ENCODE measurements at regions not wholly inside any gene's neighbourhood (a gene's known extent, or its start where the extent isn't known, plus 50 kb on each side); places are given as distances from the start of the nearest gene placed in this dataset.
"Not testable (repeated sequence)": the region's sequence is repeated elsewhere in the genome, so short reads cannot be mapped to it uniquely, and the experiment has no call there.

- Histone ChIP-seq H2AFZ (ENCODE audit: low read depth, low read length) (no peak overlapping the region), H3K4me3 (ENCODE audit: low read length) (no peak overlapping the region), H3K36me3 (ENCODE audit: insufficient read depth, low read length) (no peaks in the 10 kb centered on the region), H3K9me3 (ENCODE audit: low read length) (no peaks in the 10 kb centered on the region), H3K27me3 (ENCODE audit: insufficient read depth, low read length) (no peaks in the 10 kb centered on the region), H3K4me1 (ENCODE audit: insufficient read depth, low read length) (peaks cover 3% of the 10 kb centered on the region)
Observed at GRCh38 chr9:85487872-85488271, 253.9 kb downstream of the AGTPBP1 start.

DNA sequence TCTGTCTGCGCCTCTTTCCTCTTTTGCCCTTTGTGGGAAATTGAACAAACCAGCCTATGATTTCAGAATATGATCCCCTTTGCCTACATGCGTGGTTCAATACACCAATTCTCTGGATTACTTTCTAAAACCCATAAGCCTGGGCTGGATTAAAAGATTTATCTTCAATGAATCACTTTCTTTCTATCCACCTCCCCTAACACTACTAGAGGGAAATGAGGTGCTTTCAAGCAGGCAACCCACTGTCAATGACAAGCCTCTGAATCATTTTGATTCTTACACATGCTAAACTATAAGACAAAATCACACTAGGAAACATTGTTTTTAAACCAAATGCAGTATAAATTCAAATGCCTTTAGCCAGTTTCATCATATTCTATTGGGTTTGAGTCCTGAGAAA lies 257.5 kb downstream of the AGTPBP1 start:
- Histone ChIP-seq H2AFZ (ENCODE audit: low read depth, low read length) (no peak overlapping the region), H3K4me1 (ENCODE audit: insufficient read depth, low read length) (peaks cover 3% of the 10 kb centered on the region), H3K36me3 (ENCODE audit: insufficient read depth, low read length) (no peaks in the 10 kb centered on the region), H3K27me3 (ENCODE audit: insufficient read depth, low read length) (no peaks in the 10 kb centered on the region), H3K9me3 (ENCODE audit: low read length) (no peaks in the 10 kb centered on the region), H3K4me3 (ENCODE audit: low read length) (no peak overlapping the region)

GRCh38 chr9:85483208-85483607 lies 258.5 kb downstream of the AGTPBP1 start:
- H3K4me3 ChIP-seq (ENCODE audit: low read length) = no peak overlapping the region
- H3K4me1 ChIP-seq (ENCODE audit: insufficient read depth, low read length) = peaks cover 3% of the 10 kb centered on the region
- no peak overlapping the region for H2AFZ ChIP-seq (ENCODE audit: low read depth, low read length)
- no peaks in the 10 kb centered on the region for H3K36me3 ChIP-seq (ENCODE audit: insufficient read depth, low read length)
- H3K27me3 ChIP-seq (ENCODE audit: insufficient read depth, low read length) = no peaks in the 10 kb centered on the region
- H3K9me3 ChIP-seq (ENCODE audit: low read length) = no peaks in the 10 kb centered on the region

GRCh38 chr9:85479305-85479704 lies 262.4 kb downstream of the AGTPBP1 start:
- H3K4me3 ChIP-seq (ENCODE audit: low read length) = no peak overlapping the region
- peaks cover 3% of the 10 kb centered on the region for H3K9me3 ChIP-seq (ENCODE audit: low read length)
- no peak overlapping the region for H2AFZ ChIP-seq (ENCODE audit: low read depth, low read length)
- H3K36me3 ChIP-seq (ENCODE audit: insufficient read depth, low read length) = no peaks in the 10 kb centered on the region
- H3K4me1 ChIP-seq (ENCODE audit: insufficient read depth, low read length) = no peaks in the 10 kb centered on the region
- no peaks in the 10 kb centered on the region for H3K27me3 ChIP-seq (ENCODE audit: insufficient read depth, low read length)

DNA sequence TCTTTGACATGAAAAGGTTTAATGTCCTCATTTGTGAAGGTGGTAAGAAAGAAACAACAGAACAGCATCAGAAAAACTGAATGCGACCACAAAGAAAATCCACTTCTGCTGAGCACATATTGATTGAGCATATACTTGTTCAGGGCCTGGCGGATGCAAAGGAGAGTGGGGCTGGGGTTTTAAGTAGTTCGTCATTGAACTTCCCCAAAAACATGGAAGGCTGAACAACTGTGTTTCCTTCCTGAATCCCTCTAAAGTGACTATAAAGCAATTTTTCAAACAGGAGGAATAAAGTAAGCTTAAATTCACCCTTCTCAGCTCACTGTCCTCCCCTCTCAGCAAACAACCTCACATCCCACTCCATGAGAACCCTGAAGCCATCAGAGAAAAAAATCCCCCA lies 262.9 kb downstream of the AGTPBP1 start:
- no peaks in the 10 kb centered on the region for H3K4me1 ChIP-seq (ENCODE audit: insufficient read depth, low read length)
- no peaks in the 10 kb centered on the region for H3K27me3 ChIP-seq (ENCODE audit: insufficient read depth, low read length)
- H2AFZ ChIP-seq (ENCODE audit: low read depth, low read length) = no peak overlapping the region
- peaks cover 3% of the 10 kb centered on the region for H3K9me3 ChIP-seq (ENCODE audit: low read length)
- H3K4me3 ChIP-seq (ENCODE audit: low read length) = no peak overlapping the region
- H3K36me3 ChIP-seq (ENCODE audit: insufficient read depth, low read length) = no peaks in the 10 kb centered on the region

DNA sequence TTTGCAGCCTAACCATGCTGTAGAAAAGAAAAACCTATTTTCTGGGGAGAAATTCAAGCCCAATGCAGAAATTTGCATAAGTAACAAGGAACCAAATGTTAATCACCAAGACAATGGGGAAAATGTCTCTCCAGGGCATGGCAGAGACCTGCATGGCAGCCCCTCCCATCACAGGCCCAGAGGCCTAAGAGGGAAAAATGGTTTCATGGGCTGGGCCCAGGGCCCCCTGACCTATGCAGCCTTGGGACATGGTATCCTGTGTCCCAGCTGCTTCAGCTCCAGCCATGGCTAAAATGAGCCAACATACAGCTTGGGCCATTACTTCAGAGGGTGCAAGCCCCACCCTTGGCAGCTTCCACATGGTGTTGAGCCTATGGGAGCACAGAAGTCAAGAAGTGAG lies 266.9 kb downstream of the AGTPBP1 start:
- not testable (repeated sequence) for H2AFZ ChIP-seq (ENCODE audit: low read depth, low read length); H3K36me3 ChIP-seq (ENCODE audit: insufficient read depth, low read length); H3K4me1 ChIP-seq (ENCODE audit: insufficient read depth, low read length); H3K9me3 ChIP-seq (ENCODE audit: low read length); H3K27me3 ChIP-seq (ENCODE audit: insufficient read depth, low read length); H3K4me3 ChIP-seq (ENCODE audit: low read length)

GRCh38 chr9:85471791-85472190 lies 270.0 kb downstream of the AGTPBP1 start:
- Histone ChIP-seq H3K36me3 (ENCODE audit: insufficient read depth, low read length) (no peaks in the 10 kb centered on the region), H3K9me3 (ENCODE audit: low read length) (peaks cover 3% of the 10 kb centered on the region), H2AFZ (ENCODE audit: low read depth, low read length) (no peak overlapping the region), H3K27me3 (ENCODE audit: insufficient read depth, low read length) (no peaks in the 10 kb centered on the region), H3K4me3 (ENCODE audit: low read length) (no peak overlapping the region), H3K4me1 (ENCODE audit: insufficient read depth, low read length) (no peaks in the 10 kb centered on the region)

GRCh38 chr9:85469041-85469440 lies 272.7 kb downstream of the AGTPBP1 start:
- Histone ChIP-seq H3K9me3 (ENCODE audit: low read length) (no peaks in the 10 kb centered on the region), H3K4me3 (ENCODE audit: low read length) (no peak overlapping the region), H3K27me3 (ENCODE audit: insufficient read depth, low read length) (no peaks in the 10 kb centered on the region), H2AFZ (ENCODE audit: low read depth, low read length) (no peak overlapping the region), H3K36me3 (ENCODE audit: insufficient read depth, low read length) (no peaks in the 10 kb centered on the region), H3K4me1 (ENCODE audit: insufficient read depth, low read length) (no peaks in the 10 kb centered on the region)

- Histone ChIP-seq H3K36me3 (ENCODE audit: insufficient read depth, low read length) (no peaks in the 10 kb centered on the region), H3K4me1 (ENCODE audit: insufficient read depth, low read length) (no peaks in the 10 kb centered on the region), H2AFZ (ENCODE audit: low read depth, low read length) (no peak overlapping the region), H3K27me3 (ENCODE audit: insufficient read depth, low read length) (no peaks in the 10 kb centered on the region), H3K4me3 (ENCODE audit: low read length) (no peak overlapping the region), H3K9me3 (ENCODE audit: low read length) (no peaks in the 10 kb centered on the region)
Observed at GRCh38 chr9:85466834-85467233, 274.9 kb downstream of the AGTPBP1 start.

DNA sequence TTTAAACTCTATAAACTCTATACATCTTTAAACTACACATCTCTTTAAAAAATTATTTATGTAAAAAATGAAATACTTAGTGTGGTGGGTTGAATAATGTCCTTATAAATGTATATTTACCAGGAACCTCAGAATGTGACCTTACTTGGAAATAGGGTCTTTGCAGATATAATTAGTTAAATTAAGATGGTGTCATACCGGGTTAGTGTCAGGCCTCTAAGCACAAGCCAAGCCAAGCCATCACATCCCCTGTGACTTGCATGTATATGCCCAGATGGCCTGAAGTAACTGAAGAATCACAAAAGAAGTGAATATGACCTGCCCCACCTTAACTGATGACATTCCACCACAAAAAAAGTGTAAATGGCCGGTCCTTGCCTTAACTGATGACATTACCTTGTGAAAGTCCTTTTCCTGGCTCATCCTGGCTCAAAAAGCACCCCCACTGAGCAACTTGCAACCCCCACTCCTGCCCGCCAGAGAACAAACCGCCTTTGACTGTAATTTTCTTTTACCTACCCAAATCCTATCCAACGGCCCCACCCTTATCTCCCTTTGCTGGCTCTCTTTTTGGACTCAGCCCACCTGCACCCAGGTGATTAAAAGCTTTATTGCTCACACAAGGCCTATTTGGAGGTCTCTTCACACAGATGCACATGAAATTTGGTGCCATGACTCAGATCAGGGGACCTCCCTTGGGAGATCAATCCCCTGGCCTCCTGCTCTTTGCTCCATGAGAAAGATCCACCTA lies 283.5 kb downstream of the AGTPBP1 start:
- not testable (repeated sequence) for H3K36me3 ChIP-seq (ENCODE audit: insufficient read depth, low read length); H3K4me1 ChIP-seq (ENCODE audit: insufficient read depth, low read length); H3K27me3 ChIP-seq (ENCODE audit: insufficient read depth, low read length); H3K4me3 ChIP-seq (ENCODE audit: low read length); H3K9me3 ChIP-seq (ENCODE audit: low read length); H2AFZ ChIP-seq (ENCODE audit: low read depth, low read length)

DNA sequence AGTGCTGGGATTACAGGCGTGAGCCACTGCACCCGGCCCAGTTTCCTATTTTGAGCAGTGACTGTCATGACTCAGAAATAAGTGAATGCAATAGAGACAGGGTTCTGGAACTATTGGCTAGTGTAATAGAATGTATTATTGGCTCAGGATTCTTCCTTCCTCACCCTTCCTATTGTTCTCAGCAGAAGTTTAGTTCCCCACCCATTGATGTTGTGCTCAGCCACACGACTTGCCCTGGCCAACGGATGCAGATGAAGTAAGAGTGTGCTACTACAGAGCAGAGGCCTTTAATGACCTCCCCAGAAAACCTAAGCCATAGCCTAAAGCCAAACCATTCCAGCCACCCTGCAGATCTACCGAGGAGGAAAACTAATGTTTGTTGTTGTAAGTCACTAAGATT lies 287.9 kb downstream of the AGTPBP1 start:
- no peaks in the 10 kb centered on the region for H3K9me3 ChIP-seq (ENCODE audit: low read length)
- H3K4me3 ChIP-seq (ENCODE audit: low read length) = no peak overlapping the region
- H3K27me3 ChIP-seq (ENCODE audit: insufficient read depth, low read length) = no peaks in the 10 kb centered on the region
- H3K36me3 ChIP-seq (ENCODE audit: insufficient read depth, low read length) = no peaks in the 10 kb centered on the region
- no peaks in the 10 kb centered on the region for H3K4me1 ChIP-seq (ENCODE audit: insufficient read depth, low read length)
- H2AFZ ChIP-seq (ENCODE audit: low read depth, low read length) = no peak overlapping the region

DNA sequence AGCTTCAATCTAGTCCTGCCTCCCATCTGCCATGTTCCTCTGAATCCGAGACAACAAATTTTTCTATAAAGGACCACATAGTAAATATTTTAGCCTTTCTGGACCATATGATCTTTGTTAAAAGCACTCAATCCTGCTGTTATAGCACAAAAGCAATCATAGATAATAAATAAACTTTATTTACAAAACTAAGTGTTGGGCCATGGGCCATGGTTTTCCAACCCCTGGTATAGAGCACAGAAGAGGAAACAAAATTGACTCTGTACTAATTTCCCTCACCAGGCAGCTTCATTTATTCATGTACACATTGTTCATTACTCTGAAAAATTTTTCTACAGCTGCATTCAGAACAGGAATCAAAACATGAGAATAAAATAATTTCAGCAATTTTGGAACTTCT lies 288.9 kb downstream of the AGTPBP1 start:
- H3K4me1 ChIP-seq (ENCODE audit: insufficient read depth, low read length) = no peaks in the 10 kb centered on the region
- no peaks in the 10 kb centered on the region for H3K9me3 ChIP-seq (ENCODE audit: low read length)
- H3K36me3 ChIP-seq (ENCODE audit: insufficient read depth, low read length) = no peaks in the 10 kb centered on the region
- no peaks in the 10 kb centered on the region for H3K27me3 ChIP-seq (ENCODE audit: insufficient read depth, low read length)
- no peak overlapping the region for H2AFZ ChIP-seq (ENCODE audit: low read depth, low read length)
- no peak overlapping the region for H3K4me3 ChIP-seq (ENCODE audit: low read length)

- Histone ChIP-seq H3K4me3 (ENCODE audit: low read length) (no peak overlapping the region), H3K4me1 (ENCODE audit: insufficient read depth, low read length) (no peaks in the 10 kb centered on the region), H2AFZ (ENCODE audit: low read depth, low read length) (no peak overlapping the region), H3K36me3 (ENCODE audit: insufficient read depth, low read length) (no peaks in the 10 kb centered on the region), H3K27me3 (ENCODE audit: insufficient read depth, low read length) (no peaks in the 10 kb centered on the region), H3K9me3 (ENCODE audit: low read length) (no peaks in the 10 kb centered on the region)
Observed at GRCh38 chr9:85451680-85452079, 290.1 kb downstream of the AGTPBP1 start.

DNA sequence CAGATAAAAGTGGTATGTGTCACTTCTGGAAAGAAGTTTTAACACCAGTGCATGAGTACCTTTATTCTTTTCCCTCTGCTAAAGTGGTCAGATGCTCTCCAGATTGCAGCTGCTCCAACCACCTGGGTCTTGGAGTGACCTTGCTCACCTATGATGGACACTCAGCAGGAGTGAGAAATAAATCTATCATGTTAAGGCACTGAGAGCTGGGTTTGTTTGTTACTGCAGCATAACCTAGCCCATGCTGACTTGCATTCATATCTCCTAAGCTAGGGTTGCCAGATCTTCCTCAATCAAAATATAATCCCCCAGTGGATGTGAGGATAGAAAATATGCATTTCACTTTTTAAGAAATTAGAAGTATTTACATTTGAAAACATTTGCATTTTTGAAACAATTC lies 295.9 kb downstream of the AGTPBP1 start:
- Histone ChIP-seq H3K4me1 (ENCODE audit: insufficient read depth, low read length) (no peaks in the 10 kb centered on the region), H2AFZ (ENCODE audit: low read depth, low read length) (no peak overlapping the region)

More for the DNA sequence above, 295.9 kb downstream of the AGTPBP1 start:
- no peaks in the 10 kb centered on the region for H3K27me3 ChIP-seq (ENCODE audit: insufficient read depth, low read length)
- H3K36me3 ChIP-seq (ENCODE audit: insufficient read depth, low read length) = no peaks in the 10 kb centered on the region
- no peak overlapping the region for H3K4me3 ChIP-seq (ENCODE audit: low read length)
- no peaks in the 10 kb centered on the region for H3K9me3 ChIP-seq (ENCODE audit: low read length)

All from neuron (in vitro differentiated cells).